ENCODE measurements at regions not wholly inside any gene's neighbourhood (a gene's known extent, or its start where the extent isn't known, plus 50 kb on each side); places are given as distances from the start of the nearest gene placed in this dataset.

- no peak overlapping the region for H3K27ac ChIP-seq
- WGBS, 2 donors: 81 to 87% methylated on average over 1 of the region's 1 CpG
- TF ChIP-seq POLR2A (IDR thresholded peaks at IDR 0.05) (no peak), CTCF (IDR thresholded peaks at IDR 0.05) (no peak)
- ATAC-seq: no peak
- no peaks in the 10 kb centered on the region for H3K27me3 ChIP-seq
- intact Hi-C loops (cut with DNase I): no loop called here
- no peaks in the 10 kb centered on the region for H3K4me1 ChIP-seq
- no peak overlapping the region for H3K4me3 ChIP-seq
- H3K9me3 ChIP-seq: no peaks in the 10 kb centered on the region
- no peaks in the 10 kb centered on the region for H3K36me3 ChIP-seq (replicated peaks in 1 of 2; ENCODE audit: insufficient read depth in 1 of 2, low read depth in 2 of 2)
- no peak for DNase-seq
These were observed 459.7 kb downstream of the LRATD1 start for GRCh38 chr2:15092181-15092580.

- no peaks in the 10 kb centered on the region for H3K4me1 ChIP-seq
- no peaks in the 10 kb centered on the region for H3K27me3 ChIP-seq
- no peak for DNase-seq
- intact Hi-C loops (cut with DNase I): no loop called here
- ATAC-seq: no peak
- H3K27ac ChIP-seq: no peak overlapping the region
- no peaks in the 10 kb centered on the region for H3K36me3 ChIP-seq (replicated peaks in 1 of 2; ENCODE audit: insufficient read depth in 1 of 2, low read depth in 2 of 2)
- WGBS, 2 donors: 68 to 85% methylated on average over 6 of the region's 6 CpGs
- no peaks in the 10 kb centered on the region for H3K9me3 ChIP-seq
- TF ChIP-seq POLR2A (IDR thresholded peaks at IDR 0.05) (no peak), CTCF (IDR thresholded peaks at IDR 0.05) (no peak)
- no peak overlapping the region for H3K4me3 ChIP-seq
These were observed 460.2 kb downstream of the LRATD1 start for GRCh38 chr2:15092691-15093090.

GRCh38 chr2:15094161-15094560 is 461.6 kb downstream of the LRATD1 start:
- 86 to 89% methylated on average over 1 of the region's 1 CpG for WGBS, 2 donors
- no peak for ATAC-seq
- no peak for DNase-seq

GRCh38 chr2:15096873-15097272 is 464.3 kb downstream of the NBAS start:
- Histone ChIP-seq H3K4me3 (no peak overlapping the region), H3K27ac (no peak overlapping the region), H3K4me1 (no peaks in the 10 kb centered on the region), H3K27me3 (no peaks in the 10 kb centered on the region), H3K9me3 (no peaks in the 10 kb centered on the region), H3K36me3 (replicated peaks in 1 of 2; ENCODE audit: insufficient read depth in 1 of 2, low read depth in 2 of 2) (no peaks in the 10 kb centered on the region)
- intact Hi-C loops (cut with DNase I): no loop called here
- TF ChIP-seq POLR2A (IDR thresholded peaks at IDR 0.05) (no peak), CTCF (IDR thresholded peaks at IDR 0.05) (no peak)
- ATAC-seq (no peak), DNase-seq (no peak)

More at GRCh38 chr2:15094161-15094560, 461.6 kb downstream of the LRATD1 start:
- intact Hi-C loops (cut with DNase I): no loop called here
- Histone ChIP-seq H3K9me3 (no peaks in the 10 kb centered on the region), H3K4me3 (no peak overlapping the region), H3K36me3 (replicated peaks in 1 of 2; ENCODE audit: insufficient read depth in 1 of 2, low read depth in 2 of 2) (no peaks in the 10 kb centered on the region), H3K27me3 (no peaks in the 10 kb centered on the region), H3K27ac (no peak overlapping the region), H3K4me1 (no peaks in the 10 kb centered on the region)
- no peak for TF ChIP-seq POLR2A (IDR thresholded peaks at IDR 0.05)
- no peak for TF ChIP-seq CTCF (IDR thresholded peaks at IDR 0.05)

GRCh38 chr2:15107137-15107536 is 454.0 kb downstream of the NBAS start:
- WGBS, 2 donors: 67 to 79% methylated on average over 1 of the region's 1 CpG
- Histone ChIP-seq H3K4me3 (no peak overlapping the region), H3K4me1 (no peaks in the 10 kb centered on the region), H3K27me3 (no peaks in the 10 kb centered on the region), H3K9me3 (no peaks in the 10 kb centered on the region), H3K36me3 (replicated peaks in 1 of 2; ENCODE audit: insufficient read depth in 1 of 2, low read depth in 2 of 2) (no peaks in the 10 kb centered on the region), H3K27ac (no peak overlapping the region)
- DNase-seq (no peak), ATAC-seq (no peak)
- intact Hi-C loops (cut with DNase I): no loop called here
- TF ChIP-seq CTCF (IDR thresholded peaks at IDR 0.05) (no peak), POLR2A (IDR thresholded peaks at IDR 0.05) (no peak)
